Esophagus muscularis mucosa (tissue), 4 donors: ENCODE measurements at regions not wholly inside any gene's neighbourhood (a gene's known extent, or its start where the extent isn't known, plus 50 kb on each side); places are given as distances from the start of the nearest gene placed in this dataset.

Experiments used
- EP300 ChIP-seq: sonication (generic); formaldehyde crosslinking; IDR thresholded peaks from one replicate; pipeline ENCODE4 v1.6.1; 2017; ENCODE audit warnings: antibody characterized with exemption
- POLR2A ChIP-seq: fragments of 450-650 bp; IDR thresholded peaks from one replicate; pipeline ENCODE4 v1.6.1; 2017; ENCODE audit warnings: antibody characterized with exemption, moderate library complexity, mild to moderate bottlenecking, low read depth
- POLR2AphosphoS5 ChIP-seq, 2 donors: sonication (generic); formaldehyde crosslinking; IDR thresholded peaks; one replicate each; pipeline ENCODE4 v1.6.1; 2017; ENCODE audit warnings: antibody characterized with exemption in 2 of 2
- TF ChIP-seq, protein P1 (sequence below), 3 experiments: fragments of 200-600 bp in 2 of 3; fragments of 450-650 bp in 1 of 3; sonication (generic) in 2 of 3; IDR thresholded peaks; one replicate each; pipeline ENCODE4 v1.5.1; 2017 to 2019; ENCODE audit warnings: antibody characterized with exemption in 3 of 3, mild to moderate bottlenecking in 2 of 3, moderate library complexity in 1 of 3

DNA sequence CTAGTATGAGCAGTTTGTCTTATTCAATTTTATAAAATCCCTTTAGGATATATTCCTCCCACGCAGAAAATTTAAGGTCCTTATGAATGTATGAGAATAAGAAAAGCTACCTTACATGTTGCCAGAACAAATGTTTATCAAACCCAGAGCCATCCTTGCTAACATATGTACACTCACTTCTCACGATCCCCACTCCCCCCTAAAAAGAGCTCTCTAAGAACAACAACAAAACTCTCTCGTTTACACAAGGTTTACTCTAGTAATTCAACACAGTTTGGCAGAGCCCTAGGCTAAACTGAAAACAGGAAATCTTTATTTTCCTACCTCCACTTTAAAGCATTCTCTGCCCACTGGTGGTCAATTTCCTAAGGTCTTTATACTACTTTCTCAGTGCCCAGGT lies 504.9 kb downstream of the ZEB2 start:
- TF ChIP-seq, protein P1, sequence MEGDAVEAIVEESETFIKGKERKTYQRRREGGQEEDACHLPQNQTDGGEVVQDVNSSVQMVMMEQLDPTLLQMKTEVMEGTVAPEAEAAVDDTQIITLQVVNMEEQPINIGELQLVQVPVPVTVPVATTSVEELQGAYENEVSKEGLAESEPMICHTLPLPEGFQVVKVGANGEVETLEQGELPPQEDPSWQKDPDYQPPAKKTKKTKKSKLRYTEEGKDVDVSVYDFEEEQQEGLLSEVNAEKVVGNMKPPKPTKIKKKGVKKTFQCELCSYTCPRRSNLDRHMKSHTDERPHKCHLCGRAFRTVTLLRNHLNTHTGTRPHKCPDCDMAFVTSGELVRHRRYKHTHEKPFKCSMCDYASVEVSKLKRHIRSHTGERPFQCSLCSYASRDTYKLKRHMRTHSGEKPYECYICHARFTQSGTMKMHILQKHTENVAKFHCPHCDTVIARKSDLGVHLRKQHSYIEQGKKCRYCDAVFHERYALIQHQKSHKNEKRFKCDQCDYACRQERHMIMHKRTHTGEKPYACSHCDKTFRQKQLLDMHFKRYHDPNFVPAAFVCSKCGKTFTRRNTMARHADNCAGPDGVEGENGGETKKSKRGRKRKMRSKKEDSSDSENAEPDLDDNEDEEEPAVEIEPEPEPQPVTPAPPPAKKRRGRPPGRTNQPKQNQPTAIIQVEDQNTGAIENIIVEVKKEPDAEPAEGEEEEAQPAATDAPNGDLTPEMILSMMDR (IDR thresholded peaks at IDR 0.05) = no peak
- TF ChIP-seq POLR2A (no peak), POLR2AphosphoS5 (IDR thresholded peaks at IDR 0.05) (no peak), EP300 (no peak)
